HT1080 (cell line): ENCODE measurements at regions not wholly inside any gene's neighbourhood (a gene's known extent, or its start where the extent isn't known, plus 50 kb on each side); places are given as distances from the start of the nearest gene placed in this dataset.

Experiments
- DNase-seq: peaks from one replicate; pipeline ENCODE4 v3.0.0-alpha.2; 2015; ENCODE audit warnings: low read depth

GRCh38 chr3:74693696-74694393 lies 79.4 kb upstream of the CNTN3 start:
- DNase-seq: no peak

GRCh38 chr3:74693251-74693650 lies 78.8 kb upstream of the CNTN3 start:
- no peak for DNase-seq

- no peak for DNase-seq
Observed at GRCh38 chr3:74691946-74692345, 77.5 kb upstream of the CNTN3 start.

DNA sequence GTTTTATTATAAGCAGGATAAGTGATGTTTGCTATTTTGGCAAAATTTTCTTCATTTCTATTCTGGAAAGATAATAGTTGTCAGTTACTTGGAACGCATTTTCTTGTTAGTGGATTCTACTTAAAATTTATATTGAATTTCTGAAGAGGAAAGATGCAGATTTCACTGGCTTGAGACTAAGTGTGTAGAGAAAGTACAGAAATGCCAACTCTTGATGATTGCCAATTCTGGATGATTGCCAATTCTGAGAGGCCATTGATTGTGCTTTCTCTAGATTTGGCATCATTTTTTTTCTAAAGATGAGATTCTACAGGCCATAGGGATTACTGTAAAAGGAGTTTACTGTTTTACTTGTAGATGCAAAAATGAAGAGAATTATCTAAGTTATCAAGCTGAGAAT lies 58.9 kb upstream of the CNTN3 start:
- no peak for DNase-seq

DNA sequence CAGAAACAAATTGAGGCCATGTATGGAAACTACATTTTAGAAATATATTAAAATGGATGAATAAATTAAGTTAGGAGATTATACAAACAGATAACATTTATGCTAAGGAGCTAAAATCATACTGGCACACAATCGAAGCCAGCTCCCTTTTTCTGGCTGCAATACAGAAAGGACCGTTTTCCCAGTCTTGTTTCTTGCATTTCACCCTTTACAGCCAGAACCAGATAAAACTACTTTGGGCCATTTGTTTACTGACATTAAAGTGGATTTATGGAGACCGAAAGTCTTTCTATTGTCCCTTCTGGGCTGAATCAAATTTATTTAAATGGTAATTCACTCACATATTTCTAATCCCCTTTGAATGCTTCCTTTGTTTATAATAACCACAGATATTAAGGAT lies 50.1 kb upstream of the CNTN3 start:
- no peak for DNase-seq
